Renal cortical epithelial cell (primary cell): ENCODE measurements at regions not wholly inside any gene's neighbourhood (a gene's known extent, or its start where the extent isn't known, plus 50 kb on each side); places are given as distances from the start of the nearest gene placed in this dataset.
A peak's percentile ranks its signal among the peaks of the same experiment; 100 is the strongest.

ENCODE experiments used
- DNase-seq: peaks from one replicate; pipeline ENCODE4 v3.0.0-alpha.2; 2011; ENCODE audit warnings: low read depth

DNA sequence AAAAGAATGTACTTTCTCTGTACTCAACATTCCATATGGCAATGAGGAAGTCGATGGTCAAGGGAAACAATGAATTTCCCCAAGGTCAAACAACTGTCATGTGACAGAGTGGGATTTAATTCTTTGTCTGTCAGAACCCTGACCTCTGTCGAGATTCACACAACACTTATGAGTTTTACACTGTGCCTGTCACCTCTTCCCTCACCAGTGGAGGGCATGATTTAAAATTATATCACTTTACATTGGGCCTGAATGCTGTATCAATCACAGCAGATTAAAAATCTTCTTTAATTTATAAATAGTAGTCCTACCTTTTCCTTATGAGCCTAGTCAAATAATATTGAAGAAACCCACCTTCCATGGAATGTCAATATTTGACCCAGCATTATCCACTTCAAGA is 276.7 kb downstream of the CDH10 start:
- no peak for DNase-seq

DNA sequence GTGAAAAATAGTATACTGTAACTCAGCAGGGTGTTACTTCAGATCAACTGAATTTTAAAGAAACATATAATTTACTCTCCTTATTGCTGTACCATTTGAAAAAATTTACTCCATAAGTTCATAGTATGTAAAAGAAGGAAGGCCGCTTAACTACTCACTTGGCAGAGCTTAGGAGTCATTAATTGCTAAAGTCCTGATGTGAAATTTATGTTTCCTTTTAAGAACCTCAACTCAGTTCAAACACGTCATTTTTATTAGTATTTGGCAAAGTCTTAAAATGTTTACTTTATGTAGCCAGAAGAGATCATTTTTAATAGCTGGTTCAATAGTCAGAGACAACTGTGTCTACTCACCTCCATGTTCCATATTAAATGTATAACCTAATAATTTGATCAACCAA is 268.6 kb downstream of the CDH10 start:
- DNase-seq, result no peak

DNA sequence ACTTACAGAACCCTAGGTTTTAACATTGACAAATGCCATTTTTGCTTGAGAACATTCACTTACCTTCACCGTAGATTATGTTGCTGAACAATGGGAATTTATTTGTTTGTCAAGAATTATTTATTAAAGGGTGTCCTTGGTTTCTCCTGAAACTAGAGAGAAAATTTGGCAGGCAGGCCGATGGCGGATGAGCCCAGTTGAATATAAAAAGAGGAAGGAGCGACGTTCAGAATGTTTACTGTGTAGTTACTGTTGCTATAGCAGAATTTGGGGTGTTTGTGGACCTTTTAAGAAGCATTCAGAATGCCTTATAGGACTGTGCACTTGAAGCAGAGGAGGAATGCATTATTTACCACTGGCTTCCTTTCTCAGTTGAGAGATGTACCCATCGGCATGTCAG is 268.2 kb downstream of the CDH10 start:
- DNase-seq, result no peak

DNA sequence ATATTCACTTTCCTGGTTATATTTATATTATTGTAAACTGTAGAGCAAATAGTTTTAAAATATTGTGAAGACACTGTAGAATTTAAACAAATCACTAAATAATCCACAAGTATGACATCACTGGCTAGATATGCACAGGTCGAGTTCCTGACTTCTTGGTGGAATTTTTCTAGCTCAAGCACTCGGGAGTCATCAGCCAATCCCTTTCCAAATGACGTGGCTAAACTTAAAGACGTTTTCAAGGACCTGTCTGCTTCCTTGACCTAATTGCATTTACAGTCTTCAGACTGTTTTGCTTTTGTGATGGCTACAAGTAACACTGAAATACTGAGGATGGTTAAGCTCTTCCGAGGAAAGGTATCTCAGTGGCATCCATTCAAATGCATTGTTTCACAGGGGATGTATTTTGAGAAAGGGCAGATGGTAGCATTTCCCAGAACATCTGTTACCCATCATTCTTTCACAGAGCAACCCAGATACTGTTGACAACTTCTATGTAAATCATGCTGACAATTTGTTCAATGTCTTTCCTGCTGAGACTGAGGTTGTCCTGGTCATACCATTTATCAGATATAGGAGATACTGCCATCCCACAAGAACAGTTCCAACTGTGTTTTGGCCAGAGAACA is 262.8 kb downstream of the CDH10 start:
- peak; percentile 42 for DNase-seq

DNA sequence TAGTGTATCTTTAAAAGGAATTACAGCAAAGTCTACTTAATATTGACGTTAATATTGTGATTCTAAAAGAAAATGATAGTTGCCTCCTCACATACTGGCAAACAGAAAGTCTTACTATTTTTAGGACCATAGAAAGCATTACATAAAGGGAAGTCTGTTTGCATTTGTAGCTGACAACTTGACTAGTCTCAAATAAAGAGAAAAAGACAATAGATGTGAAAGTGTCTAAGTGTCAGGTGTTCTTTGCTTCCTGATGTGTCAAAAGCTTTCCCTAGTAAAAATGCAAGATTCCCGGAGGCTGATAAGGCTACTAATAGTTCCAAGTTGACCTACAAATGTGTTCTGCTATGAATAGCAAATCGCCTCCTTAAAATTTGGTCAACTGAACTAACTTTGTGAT is 259.7 kb downstream of the CDH10 start:
- DNase-seq, result peak; percentile 12

DNA sequence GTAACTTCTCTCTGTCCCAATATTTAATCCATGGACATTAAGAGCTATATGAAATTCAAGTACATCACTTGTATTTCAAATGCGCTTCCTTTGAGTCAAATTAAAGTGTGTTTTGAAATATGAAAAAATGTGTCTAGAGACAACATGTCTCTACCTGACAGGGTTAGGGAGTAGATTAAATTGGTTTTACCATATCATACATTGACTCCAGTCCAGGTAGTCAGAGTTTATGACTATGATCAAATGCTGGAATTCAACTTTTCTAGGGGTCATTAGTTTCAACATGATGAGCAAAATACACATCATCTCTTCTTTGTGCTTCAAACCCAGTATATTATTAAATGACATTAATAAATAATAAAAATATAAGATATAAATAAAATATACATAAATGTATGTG is 259.2 kb downstream of the CDH10 start:
- DNase-seq, result peak; percentile 12

DNA sequence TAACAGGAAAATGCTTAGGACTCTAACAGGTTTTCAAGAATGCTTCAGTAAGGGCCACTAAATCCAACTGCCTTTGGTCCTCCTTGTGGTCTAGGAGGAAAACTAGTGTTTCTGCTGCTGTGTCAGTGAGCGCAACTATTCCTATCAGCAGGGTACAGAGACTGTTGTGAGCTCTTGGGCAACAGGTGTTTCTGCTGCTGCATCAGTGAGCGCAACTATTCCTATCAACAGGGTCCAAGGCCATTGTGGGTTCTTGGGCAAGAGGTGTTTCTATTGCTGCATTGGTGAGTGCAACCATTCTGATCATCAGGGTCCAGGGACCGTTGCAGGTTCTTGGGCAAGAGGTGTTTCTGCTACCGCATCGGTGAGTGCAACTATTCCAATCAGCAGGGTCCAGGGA is 256.3 kb downstream of the CDH10 start:
- DNase-seq, result no peak

DNA sequence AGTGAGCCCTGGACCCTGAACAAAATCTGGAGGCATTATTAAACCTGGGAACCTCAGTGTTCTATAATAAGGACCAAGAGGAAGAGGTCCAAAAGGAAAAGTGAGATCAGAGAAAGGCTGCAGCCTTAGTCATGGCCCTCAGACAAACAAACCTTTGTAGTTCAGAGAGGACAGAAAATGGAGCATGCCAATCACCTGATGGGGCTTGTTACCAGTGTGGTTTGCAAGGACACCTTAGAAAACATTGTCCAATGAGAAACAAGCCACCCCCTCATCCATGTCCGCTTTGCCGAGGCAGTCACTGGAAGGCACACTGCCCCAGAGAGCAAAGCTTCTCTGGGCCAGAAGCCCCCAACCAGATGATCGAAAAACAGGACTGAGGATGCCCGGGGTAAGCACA is 254.8 kb downstream of the CDH10 start:
- DNase-seq, result no peak

DNA sequence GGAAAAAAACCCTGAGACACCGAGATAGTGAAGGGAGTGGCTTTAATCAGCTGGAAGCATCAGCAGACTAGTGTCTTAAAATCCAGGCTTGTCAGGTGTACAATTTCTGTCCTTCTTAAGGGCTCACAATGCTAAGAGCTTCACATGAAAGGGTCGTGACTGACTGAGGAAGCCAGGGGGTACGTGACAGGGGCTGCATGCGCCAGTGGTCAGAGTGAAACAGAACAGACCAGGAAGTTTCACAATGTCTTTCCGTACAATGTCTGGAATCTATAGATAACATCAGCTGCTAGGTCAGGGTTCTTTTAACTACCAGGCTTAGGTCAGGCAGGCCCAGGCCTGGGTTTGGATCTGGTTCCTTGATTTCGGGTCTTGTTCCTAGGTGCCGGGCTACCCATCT is 253.0 kb downstream of the CDH10 start:
- no peak for DNase-seq

DNA sequence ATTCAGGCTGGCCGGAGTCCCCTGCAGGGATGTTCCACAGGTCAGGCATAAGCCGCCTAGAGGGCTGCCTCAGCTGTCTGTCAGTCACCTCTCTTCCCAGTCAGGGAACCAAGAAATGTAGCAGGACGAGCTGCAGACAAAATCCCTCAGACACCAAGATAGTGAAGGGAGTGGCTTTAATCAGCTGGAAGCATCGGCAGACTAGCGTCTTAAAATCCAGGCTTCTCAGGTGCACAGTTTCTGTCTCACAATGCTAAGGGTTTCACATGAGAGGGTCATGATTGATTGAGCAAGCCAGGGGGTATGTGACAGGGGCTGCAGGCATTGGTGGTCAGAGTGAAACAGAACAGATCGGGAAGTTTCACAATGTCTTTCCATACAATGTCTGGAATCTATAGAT is 247.2 kb downstream of the CDH10 start:
- DNase-seq, result no peak

DNA sequence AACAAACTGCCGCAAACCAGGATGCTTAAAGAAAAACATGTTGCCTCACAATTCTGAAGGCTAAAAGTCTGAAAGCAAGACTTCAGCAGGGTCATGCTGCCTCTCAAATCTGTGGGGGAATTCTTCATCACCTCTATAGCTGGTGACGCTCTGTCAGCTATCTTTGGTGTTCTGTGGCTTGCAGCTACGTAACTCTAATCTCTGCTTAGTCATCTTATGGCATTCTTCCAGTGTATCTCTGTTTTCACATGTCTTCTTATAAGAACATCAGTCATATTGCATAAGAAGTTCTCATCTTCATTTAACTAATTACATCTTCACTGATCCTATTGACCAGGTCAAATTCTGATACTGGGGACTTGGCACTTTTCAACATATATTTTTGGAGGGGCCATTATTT is 243.0 kb downstream of the CDH10 start:
- peak; percentile 20 for DNase-seq

DNA sequence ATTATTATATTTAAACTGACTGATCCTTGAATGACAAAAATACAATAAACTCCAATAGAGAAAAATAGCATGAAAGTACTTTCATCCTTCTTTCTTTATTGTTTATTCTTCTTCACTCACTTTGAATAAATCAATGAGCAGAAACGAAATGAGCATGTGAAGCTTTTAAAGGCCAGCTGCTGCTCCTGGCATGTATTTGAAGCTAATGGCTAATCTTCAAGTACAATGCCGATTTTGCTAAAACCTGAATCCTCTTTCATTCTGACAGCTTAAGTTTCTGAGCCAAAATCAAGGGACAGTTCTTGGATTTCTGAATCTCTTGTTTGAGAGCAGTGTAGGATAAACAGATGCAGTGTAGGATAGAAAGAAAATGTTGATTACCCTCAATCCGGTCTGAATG is 237.3 kb downstream of the CDH10 start:
- DNase-seq, result no peak

DNA sequence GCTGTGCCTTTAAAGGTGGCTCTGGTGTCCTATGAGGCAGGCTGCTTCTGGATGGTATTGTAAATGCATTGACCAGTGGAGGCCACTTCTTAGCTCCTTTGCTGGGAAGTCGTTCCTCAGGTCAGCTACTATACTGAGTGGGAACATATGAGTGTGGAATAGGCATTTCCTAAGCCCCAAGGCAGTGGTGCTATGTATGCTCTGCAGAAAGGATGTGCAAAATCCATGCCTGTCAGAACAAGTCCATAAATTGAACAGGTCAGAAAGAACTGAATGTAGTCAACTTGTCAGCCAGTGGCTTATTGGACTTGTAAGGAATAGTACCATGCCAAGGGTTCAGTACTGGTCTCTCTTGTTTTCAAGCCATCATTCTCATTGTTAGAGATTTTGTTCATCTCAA is 216.4 kb downstream of the CDH10 start:
- DNase-seq, result no peak

DNA sequence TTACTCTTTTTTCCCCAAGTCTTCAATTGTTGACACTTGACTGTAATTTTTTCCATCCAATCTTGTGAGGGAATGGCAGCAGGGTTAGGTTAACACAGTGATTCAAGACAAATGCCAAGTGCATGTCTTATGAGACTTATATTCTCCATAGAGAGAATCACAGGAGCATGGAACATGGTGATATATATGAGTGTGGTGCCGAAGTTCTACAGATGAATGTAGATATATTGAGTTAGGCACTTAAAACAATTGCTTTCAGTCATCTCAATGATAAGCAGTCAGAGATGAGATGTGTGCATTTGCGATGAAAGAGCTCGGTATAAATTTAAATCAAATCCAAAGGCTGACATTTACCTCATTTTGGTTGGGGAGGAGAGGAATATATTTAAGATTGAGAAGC is 211.2 kb downstream of the CDH10 start:
- DNase-seq, result no peak
